Activated T-helper 1 cell treated with anti-CD3 and anti-CD28 coated beads, Interleukin-12 subunit alpha, Interleukin-12 subunit beta, Interleukin-2, Interleukin-4 antibody, amounts not matched to agents 30 ng/mL and 10 ng/mL and 1 ng/mL, durations not matched to agents 14 hours and 24 hours and 36 hours (primary cell): ENCODE measurements at regions not wholly inside any gene's neighbourhood (a gene's known extent, or its start where the extent isn't known, plus 50 kb on each side); places are given as distances from the start of the nearest gene placed in this dataset.

ENCODE experiments used
- DNase-seq: peaks from one replicate; pipeline ENCODE4 v3.0.0; 2021; ENCODE audit warnings: low spot score
- H3K27ac Mint-ChIP-seq: one replicate; pipeline ENCODE4 v1.8.0; 2021; ENCODE audit warnings: mild to moderate bottlenecking, mixed read lengths
- H3K27me3 Mint-ChIP-seq: one replicate; pipeline ENCODE4 v1.8.0; 2022; ENCODE audit warnings: mild to moderate bottlenecking, moderate library complexity, mixed read lengths; ENCODE audit not compliant: insufficient read depth
- H3K36me3 Mint-ChIP-seq: one replicate; pipeline ENCODE4 v1.8.0; 2021; ENCODE audit warnings: low read depth, mixed read lengths
- H3K4me1 Mint-ChIP-seq: one replicate; pipeline ENCODE4 v1.8.0; 2021; ENCODE audit warnings: low read depth, mixed read lengths
- H3K4me3 Mint-ChIP-seq: one replicate; pipeline ENCODE4 v1.8.0; 2021; ENCODE audit warnings: mild to moderate bottlenecking, moderate library complexity, mixed read lengths
- H3K9me3 Mint-ChIP-seq: one replicate; pipeline ENCODE4 v1.8.0; 2021; ENCODE audit warnings: mixed read lengths
- intact Hi-C: fragments of 100-400 bp; cut with micrococcal nuclease; formaldehyde crosslinking; loops from one replicate; pipeline ENCODE4 v1.15.1; 2024

DNA sequence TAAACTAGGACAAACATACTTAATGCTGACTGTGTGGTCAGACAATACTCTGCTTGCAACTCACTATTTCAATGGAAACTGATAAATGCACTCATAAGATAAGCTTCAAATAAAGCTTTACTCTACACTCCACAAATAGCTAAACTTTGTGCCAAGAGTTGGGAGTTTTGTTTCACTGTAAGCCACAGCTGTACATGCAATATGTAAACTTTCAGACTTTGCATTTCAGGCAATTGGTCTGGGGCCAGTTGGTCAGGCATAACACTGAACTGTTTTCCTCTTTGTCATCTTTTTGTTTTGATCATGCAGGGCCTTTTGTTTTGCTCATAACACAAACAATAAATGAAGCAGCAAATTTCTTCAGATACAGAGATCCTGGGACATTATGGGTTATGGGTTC, 426.2 kb downstream of the IPO8 start:
- no peak overlapping the region for H3K4me3 Mint-ChIP-seq
- no peak overlapping the region for H3K27ac Mint-ChIP-seq
- intact Hi-C loops, result no loop called here
- H3K27me3 Mint-ChIP-seq, result peaks cover 1% of the 10 kb centered on the region
- H3K36me3 Mint-ChIP-seq, result no peaks in the 10 kb centered on the region
- no peak for DNase-seq
- peaks cover 16% of the 10 kb centered on the region for H3K9me3 Mint-ChIP-seq
- no peaks in the 10 kb centered on the region for H3K4me1 Mint-ChIP-seq

DNA sequence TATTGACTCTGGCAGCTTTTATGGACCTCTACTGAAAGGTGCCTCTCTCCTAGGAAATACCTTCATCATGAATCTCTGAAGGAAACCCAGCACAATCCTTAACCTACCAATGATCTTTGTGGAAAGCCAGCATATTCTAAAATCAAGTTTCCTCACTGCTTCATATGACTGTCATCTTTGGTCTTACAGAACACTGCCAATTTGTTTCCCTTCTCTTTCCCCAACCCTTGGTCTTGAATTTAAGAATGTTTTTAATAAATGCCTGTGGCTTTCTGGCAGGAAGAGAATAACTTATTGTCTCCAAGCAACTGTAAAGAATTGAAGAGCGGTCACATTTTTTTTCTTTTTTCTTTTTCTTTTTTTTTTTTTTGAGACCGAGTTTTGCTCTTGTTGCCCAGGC, 427.6 kb downstream of the IPO8 start:
- H3K4me1 Mint-ChIP-seq, result no peaks in the 10 kb centered on the region
- no peak for DNase-seq
- intact Hi-C loops, result no loop called here
- no peaks in the 10 kb centered on the region for H3K36me3 Mint-ChIP-seq
- peaks cover 10% of the 10 kb centered on the region for H3K9me3 Mint-ChIP-seq
- H3K27ac Mint-ChIP-seq, result no peak overlapping the region
- H3K4me3 Mint-ChIP-seq, result no peak overlapping the region
- peaks cover 1% of the 10 kb centered on the region for H3K27me3 Mint-ChIP-seq

GRCh38 chr12:30263434-30263833, 432.2 kb downstream of the IPO8 start:
- H3K36me3 Mint-ChIP-seq, result no peaks in the 10 kb centered on the region

DNA sequence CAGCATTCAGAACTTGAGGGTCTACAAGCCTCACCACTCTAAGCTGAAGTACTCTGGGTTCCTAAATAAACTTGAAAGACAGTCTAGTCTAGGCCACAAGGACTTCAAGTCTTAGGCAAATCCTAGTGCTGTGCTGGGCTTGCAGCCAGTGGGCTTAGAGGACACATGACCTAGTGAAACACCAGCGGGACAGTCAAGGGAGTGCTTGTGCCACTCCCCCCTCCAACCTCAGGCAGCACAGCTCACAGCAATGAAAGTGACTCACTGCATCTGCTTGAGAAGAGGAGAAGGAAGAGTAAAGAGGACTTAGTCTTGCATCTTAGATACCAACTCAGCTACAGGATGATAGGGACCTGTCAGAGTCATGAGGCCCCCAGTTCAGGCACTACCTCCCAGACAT, 438.1 kb downstream of the IPO8 start:
- Mint-ChIP-seq H3K36me3 (no peaks in the 10 kb centered on the region), H3K9me3 (no peaks in the 10 kb centered on the region), H3K4me3 (no peak overlapping the region), H3K27ac (no peak overlapping the region), H3K4me1 (no peaks in the 10 kb centered on the region), H3K27me3 (peaks cover 2% of the 10 kb centered on the region)
- no peak for DNase-seq
- intact Hi-C loops, result no loop called here

More at GRCh38 chr12:30263434-30263833, 432.2 kb downstream of the IPO8 start:
- intact Hi-C loops, result no loop called here
- Mint-ChIP-seq H3K4me3 (no peak overlapping the region), H3K27me3 (peaks cover 3% of the 10 kb centered on the region), H3K9me3 (no peaks in the 10 kb centered on the region), H3K4me1 (no peaks in the 10 kb centered on the region), H3K27ac (no peak overlapping the region)
- DNase-seq, result no peak

GRCh38 chr12:30251546-30251945, 444.1 kb downstream of the IPO8 start:
- Mint-ChIP-seq H3K9me3 (no peaks in the 10 kb centered on the region), H3K27ac (no peak overlapping the region), H3K36me3 (no peaks in the 10 kb centered on the region), H3K4me1 (no peaks in the 10 kb centered on the region), H3K27me3 (no peaks in the 10 kb centered on the region), H3K4me3 (no peak overlapping the region)
- DNase-seq, result no peak
- intact Hi-C loops, result no loop called here

- no peaks in the 10 kb centered on the region for H3K9me3 Mint-ChIP-seq
- H3K36me3 Mint-ChIP-seq, result no peaks in the 10 kb centered on the region
- intact Hi-C loops, result no loop called here
- no peak for DNase-seq
- no peaks in the 10 kb centered on the region for H3K27me3 Mint-ChIP-seq
- H3K27ac Mint-ChIP-seq, result no peak overlapping the region
- H3K4me1 Mint-ChIP-seq, result no peaks in the 10 kb centered on the region
- no peak overlapping the region for H3K4me3 Mint-ChIP-seq
These were observed 452.2 kb downstream of the IPO8 start for GRCh38 chr12:30243426-30243825.

DNA sequence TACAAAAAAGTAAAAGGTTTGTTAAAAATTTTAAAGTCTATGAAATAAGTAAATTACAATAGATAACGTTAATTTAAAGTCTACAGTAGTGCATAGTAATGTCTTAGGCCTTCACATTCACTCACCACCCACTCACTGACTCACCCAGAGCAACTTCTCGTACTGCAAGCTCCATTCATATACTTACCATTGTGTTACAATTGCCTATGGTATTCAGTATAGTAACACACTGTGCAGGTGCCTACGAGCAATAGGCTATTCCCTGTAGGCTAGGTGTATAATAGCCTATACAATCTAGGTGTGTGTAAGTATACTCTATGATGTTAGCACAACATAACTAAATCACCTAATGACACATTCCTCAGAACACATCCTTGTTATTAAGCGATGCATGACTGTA, 435.3 kb upstream of the TMTC1 start:
- Mint-ChIP-seq H3K4me3 (no peak overlapping the region), H3K27me3 (no peaks in the 10 kb centered on the region), H3K9me3 (no peaks in the 10 kb centered on the region), H3K36me3 (no peaks in the 10 kb centered on the region), H3K4me1 (no peaks in the 10 kb centered on the region), H3K27ac (no peak overlapping the region)
- intact Hi-C loops, result no loop called here
- no peak for DNase-seq

- DNase-seq, result no peak
- intact Hi-C loops, result no loop called here
- H3K4me3 Mint-ChIP-seq, result no peak overlapping the region
- H3K27ac Mint-ChIP-seq, result no peak overlapping the region
- H3K27me3 Mint-ChIP-seq, result no peaks in the 10 kb centered on the region
- no peaks in the 10 kb centered on the region for H3K36me3 Mint-ChIP-seq
- H3K9me3 Mint-ChIP-seq, result no peaks in the 10 kb centered on the region
- no peaks in the 10 kb centered on the region for H3K4me1 Mint-ChIP-seq
These were observed 434.3 kb upstream of the TMTC1 start for GRCh38 chr12:30218073-30218472.

DNA sequence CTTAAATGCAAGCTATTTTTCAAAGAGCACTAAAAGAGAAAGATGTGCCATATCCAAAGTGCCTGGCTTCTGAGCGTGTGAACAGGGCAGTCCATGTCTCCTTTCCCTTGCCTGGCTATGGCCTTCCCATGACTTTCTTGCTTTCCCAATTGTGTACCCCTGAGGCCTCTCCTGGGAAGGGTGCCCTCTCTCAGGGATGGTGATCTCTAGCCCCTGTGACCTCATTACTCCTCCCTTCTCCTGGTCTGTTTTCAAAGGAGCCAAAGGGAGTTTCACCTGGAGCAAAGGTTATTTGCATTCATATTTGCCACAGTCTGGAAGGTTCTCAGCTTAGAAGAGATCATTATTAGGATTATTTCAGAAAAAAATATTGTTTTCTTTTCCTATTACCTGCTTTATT, 429.4 kb upstream of the TMTC1 start:
- no peaks in the 10 kb centered on the region for H3K27me3 Mint-ChIP-seq
- no peaks in the 10 kb centered on the region for H3K36me3 Mint-ChIP-seq
- intact Hi-C loops, result no loop called here
- H3K4me3 Mint-ChIP-seq, result no peak overlapping the region
- DNase-seq, result no peak
- H3K4me1 Mint-ChIP-seq, result no peaks in the 10 kb centered on the region
- H3K9me3 Mint-ChIP-seq, result no peaks in the 10 kb centered on the region
- H3K27ac Mint-ChIP-seq, result no peak overlapping the region

GRCh38 chr12:30211743-30212142, 428.0 kb upstream of the TMTC1 start:
- H3K36me3 Mint-ChIP-seq, result no peaks in the 10 kb centered on the region
- intact Hi-C loops, result no loop called here
- H3K4me3 Mint-ChIP-seq, result no peak overlapping the region
- no peak overlapping the region for H3K27ac Mint-ChIP-seq
- DNase-seq, result no peak
- H3K9me3 Mint-ChIP-seq, result no peaks in the 10 kb centered on the region
- no peaks in the 10 kb centered on the region for H3K27me3 Mint-ChIP-seq
- H3K4me1 Mint-ChIP-seq, result no peaks in the 10 kb centered on the region

- intact Hi-C loops, result no loop called here
- Mint-ChIP-seq H3K36me3 (no peaks in the 10 kb centered on the region), H3K27me3 (peaks cover 5% of the 10 kb centered on the region), H3K4me1 (no peaks in the 10 kb centered on the region), H3K27ac (no peak overlapping the region), H3K9me3 (no peaks in the 10 kb centered on the region), H3K4me3 (no peak overlapping the region)
- DNase-seq, result no peak
These were observed 420.2 kb upstream of the TMTC1 start for GRCh38 chr12:30203981-30204380.

- Mint-ChIP-seq H3K27ac (no peak overlapping the region), H3K9me3 (no peaks in the 10 kb centered on the region), H3K27me3 (peaks cover 5% of the 10 kb centered on the region), H3K4me1 (no peaks in the 10 kb centered on the region), H3K4me3 (no peak overlapping the region), H3K36me3 (no peaks in the 10 kb centered on the region)
- DNase-seq, result no peak
- intact Hi-C loops, result no loop called here
These were observed 418.9 kb upstream of the TMTC1 start for GRCh38 chr12:30202521-30203254.

DNA sequence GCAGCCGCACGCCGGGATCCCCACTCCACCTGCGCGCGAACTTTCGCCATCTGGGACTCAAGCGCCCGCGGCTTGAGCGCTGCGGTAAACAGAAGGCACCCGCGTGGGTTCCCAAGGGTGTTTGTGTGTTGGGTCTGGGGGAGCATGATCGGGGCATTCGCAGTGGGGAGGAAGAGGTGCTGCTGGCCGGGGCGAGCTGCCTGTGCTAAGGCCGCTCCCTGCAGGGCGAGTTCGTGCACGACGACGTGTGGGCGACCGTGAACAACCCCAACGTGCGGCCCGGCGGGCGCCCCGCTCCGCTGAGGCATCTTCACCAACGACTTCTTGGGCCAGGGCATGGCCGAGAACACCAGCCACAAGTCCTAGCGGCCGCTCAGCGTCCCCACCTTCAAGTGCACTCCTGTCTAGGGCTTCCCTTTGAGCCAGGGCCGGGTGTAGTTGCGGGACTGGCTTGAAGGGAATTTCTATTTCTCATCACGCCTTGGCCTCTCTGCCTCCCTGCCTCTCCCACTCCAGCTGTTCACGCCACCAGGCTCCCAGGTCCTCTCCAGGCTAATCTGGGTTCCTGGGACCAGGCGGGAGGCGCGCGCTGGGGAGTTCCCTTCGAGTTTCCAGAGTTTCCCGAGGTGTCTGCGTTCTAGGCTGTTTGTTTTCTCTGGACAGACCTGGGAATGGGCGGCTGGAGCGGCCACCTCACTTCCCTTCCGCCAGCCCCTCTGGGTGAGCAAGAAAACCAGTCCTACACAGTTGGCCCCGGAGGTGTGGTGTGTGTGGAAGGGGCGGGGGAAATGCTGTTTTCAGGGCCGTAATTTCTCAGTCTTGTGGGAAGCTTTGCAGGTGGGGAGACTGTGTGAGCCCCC, 417.8 kb upstream of the TMTC1 start:
- DNase-seq, result no peak
- no peak overlapping the region for H3K27ac Mint-ChIP-seq
- H3K4me3 Mint-ChIP-seq, result no peak overlapping the region
- peaks cover 5% of the 10 kb centered on the region for H3K27me3 Mint-ChIP-seq
- H3K9me3 Mint-ChIP-seq, result no peaks in the 10 kb centered on the region
- H3K4me1 Mint-ChIP-seq, result no peaks in the 10 kb centered on the region
- no peaks in the 10 kb centered on the region for H3K36me3 Mint-ChIP-seq
- intact Hi-C loops, result no loop called here
